WI38 (cell line): ENCODE measurements at regions not wholly inside any gene's neighbourhood (a gene's known extent, or its start where the extent isn't known, plus 50 kb on each side); places are given as distances from the start of the nearest gene placed in this dataset.

Experiments used
- H3K4me3 ChIP-seq: 2 replicates; pipeline ENCODE4 v1.5.1; 2011; ENCODE audit warnings: low read depth, mild to moderate bottlenecking, control low read depth, low read length
- TF ChIP-seq, protein P1 (sequence below): IDR thresholded peaks from 2 replicates; pipeline ENCODE4 v1.5.1; 2012; ENCODE audit warnings: low read depth, mild to moderate bottlenecking, control low read depth, low read length

GRCh38 chr4:156538210-156538609 lies 433.4 kb downstream of the PDGFC start:
- H3K4me3 ChIP-seq, result no peak overlapping the region
- TF ChIP-seq, protein P1, sequence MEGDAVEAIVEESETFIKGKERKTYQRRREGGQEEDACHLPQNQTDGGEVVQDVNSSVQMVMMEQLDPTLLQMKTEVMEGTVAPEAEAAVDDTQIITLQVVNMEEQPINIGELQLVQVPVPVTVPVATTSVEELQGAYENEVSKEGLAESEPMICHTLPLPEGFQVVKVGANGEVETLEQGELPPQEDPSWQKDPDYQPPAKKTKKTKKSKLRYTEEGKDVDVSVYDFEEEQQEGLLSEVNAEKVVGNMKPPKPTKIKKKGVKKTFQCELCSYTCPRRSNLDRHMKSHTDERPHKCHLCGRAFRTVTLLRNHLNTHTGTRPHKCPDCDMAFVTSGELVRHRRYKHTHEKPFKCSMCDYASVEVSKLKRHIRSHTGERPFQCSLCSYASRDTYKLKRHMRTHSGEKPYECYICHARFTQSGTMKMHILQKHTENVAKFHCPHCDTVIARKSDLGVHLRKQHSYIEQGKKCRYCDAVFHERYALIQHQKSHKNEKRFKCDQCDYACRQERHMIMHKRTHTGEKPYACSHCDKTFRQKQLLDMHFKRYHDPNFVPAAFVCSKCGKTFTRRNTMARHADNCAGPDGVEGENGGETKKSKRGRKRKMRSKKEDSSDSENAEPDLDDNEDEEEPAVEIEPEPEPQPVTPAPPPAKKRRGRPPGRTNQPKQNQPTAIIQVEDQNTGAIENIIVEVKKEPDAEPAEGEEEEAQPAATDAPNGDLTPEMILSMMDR, result no peak

- H3K4me3 ChIP-seq, result no peak overlapping the region
Measured at GRCh38 chr4:156537286-156537685, 434.3 kb downstream of the PDGFC start.

DNA sequence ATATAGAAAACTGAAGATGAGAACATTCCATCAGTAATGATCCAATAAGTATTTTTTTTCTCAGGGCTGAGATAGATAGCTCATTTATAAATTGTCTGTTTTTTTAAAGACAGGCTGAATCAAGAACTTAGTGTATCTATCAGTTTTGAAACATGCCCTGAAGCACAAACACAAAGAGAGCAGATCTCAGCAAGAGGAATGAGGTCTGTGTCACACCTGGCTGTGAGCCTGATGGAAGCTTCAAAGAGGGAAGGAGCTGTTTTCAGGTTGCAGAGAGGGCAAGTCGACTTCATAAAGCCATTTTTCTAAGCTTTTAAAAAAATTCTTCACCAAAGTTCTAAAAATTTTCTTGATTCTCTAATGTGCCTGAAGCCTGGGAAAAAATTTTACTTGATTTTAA lies 434.9 kb downstream of the PDGFC start:
- TF ChIP-seq, protein P1, result no peak
- H3K4me3 ChIP-seq, result no peak overlapping the region

More at GRCh38 chr4:156537286-156537685, 434.3 kb downstream of the PDGFC start:
- TF ChIP-seq, protein P1, result no peak

DNA sequence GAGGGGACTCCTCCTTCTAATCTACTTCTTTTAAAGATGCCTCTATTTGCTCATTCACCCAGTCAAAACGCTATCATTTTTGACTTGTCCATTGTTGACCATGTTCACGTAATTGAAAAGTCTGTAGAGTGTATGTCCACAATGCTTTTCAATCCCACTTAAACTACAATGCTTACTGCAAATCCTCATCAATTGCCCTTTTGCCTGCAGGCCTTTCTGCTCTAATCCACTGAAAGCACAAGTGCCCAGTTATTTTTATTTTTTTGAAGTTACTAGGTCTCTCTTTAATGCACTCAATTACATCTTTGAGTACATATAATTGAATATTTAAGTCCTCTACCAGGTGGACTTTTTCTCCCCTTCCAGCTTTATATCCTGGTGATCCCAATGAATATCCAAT lies 437.4 kb downstream of the PDGFC start:
- TF ChIP-seq, protein P1, result no peak
- no peak overlapping the region for H3K4me3 ChIP-seq

DNA sequence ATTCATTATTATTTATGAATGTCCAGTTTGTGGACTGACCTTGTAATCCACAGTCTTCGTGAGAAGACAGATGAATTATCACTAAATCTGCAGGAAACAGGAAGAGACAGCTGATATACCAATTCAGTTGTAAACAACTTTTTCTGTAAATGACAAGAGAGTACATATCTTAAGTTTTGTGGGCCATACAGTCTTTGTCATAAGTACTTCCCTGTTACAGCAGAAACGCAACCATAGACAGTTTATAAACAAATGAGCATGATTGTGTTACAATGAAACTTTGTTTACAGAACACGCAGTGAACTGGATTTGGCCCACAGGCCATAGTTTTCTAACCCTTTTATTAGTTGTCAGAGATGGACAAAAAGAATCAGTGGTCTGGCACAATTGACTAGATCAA lies 443.4 kb downstream of the PDGFC start:
- TF ChIP-seq, protein P1, result no peak
- H3K4me3 ChIP-seq, result no peak overlapping the region

DNA sequence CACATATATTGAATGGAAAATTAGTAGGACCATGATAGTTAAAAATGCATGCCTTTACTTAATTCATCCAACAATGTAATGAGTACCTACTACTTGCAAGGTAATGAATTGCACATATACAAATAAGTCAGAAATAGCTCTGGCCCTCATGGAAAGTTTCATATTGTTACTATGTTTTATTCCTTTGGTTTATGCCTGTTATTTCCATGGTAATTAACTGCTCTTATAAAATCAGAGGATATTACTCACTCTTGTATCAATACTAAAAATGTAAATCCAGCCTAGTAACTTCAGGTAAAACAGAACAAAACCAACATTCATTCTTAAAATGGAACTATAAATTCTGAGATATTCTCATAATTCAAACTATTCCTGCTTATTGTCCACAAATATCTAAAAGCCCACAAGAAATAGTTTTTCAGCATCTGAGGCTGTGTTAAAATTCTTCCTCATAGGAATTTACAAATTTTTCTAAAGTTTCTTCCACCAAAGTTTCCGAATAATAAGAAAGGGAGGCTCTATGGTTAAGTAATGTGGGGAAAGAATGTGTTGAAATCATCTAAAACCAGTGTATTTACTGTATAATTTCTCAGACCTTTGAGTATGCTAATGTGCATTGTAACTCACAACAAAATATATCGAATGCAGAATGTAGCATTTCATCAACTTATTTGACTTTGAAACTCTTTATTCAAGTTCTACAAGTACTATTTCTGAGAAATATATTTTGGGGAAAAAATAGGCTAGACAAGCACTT lies 444.2 kb downstream of the PDGFC start:
- no peak overlapping the region for H3K4me3 ChIP-seq
- TF ChIP-seq, protein P1, result no peak

GRCh38 chr4:156523991-156524390 lies 447.6 kb downstream of the PDGFC start:
- no peak overlapping the region for H3K4me3 ChIP-seq
- TF ChIP-seq, protein P1, result no peak
